ENCODE measurements at regions not wholly inside any gene's neighbourhood (a gene's known extent, or its start where the extent isn't known, plus 50 kb on each side); places are given as distances from the start of the nearest gene placed in this dataset.
A peak's percentile ranks its signal among the peaks of the same experiment; 100 is the strongest.

- no peak for TF ChIP-seq CTCF (IDR thresholded peaks at IDR 0.05; ENCODE audit: extremely low read depth, insufficient read depth, missing control alignments)
- in situ Hi-C loops (cut with MboI; ENCODE audit: low pct_unique_long_range_greater_than_20kb, low sequenced_read_pairs, unreplicated experiment), result no loop called here
- no peak for DNase-seq (ENCODE audit: low spot score)
These were observed 195.9 kb downstream of the OR13H1 start for GRCh38 chrX:131739823-131740222.

DNA sequence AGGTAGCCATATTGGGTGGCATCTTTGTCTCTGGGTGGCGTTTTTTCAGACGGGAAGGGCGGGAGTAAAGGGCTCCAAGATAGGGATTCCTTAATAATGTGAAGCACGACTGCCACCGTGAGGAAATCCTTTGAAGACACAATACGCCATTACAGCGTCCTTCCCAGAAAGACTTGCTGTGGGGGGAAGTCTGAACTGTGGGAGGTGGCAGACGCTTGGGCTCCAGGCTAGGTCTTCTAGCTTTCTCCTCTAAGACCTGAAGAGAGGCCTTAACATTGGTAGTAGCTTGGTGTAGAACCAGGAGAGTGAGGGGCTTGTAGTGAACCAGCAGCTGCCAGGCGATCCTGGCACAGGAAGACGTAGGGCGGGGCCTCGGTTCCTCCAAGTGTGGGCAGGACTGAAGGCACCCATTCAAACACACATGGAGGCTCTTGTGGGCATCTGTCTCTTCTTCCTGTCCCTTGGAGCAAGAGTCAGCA is 197.3 kb downstream of the OR13H1 start:
- no peak for DNase-seq (ENCODE audit: low spot score)
- in situ Hi-C loops (cut with MboI; ENCODE audit: low pct_unique_long_range_greater_than_20kb, low sequenced_read_pairs, unreplicated experiment), result no loop called here
- TF ChIP-seq CTCF (IDR thresholded peaks at IDR 0.05; ENCODE audit: extremely low read depth, insufficient read depth, missing control alignments), result peak; percentile 51

- in situ Hi-C loops (cut with MboI; ENCODE audit: low pct_unique_long_range_greater_than_20kb, low sequenced_read_pairs, unreplicated experiment), result no loop called here
These were observed 202.1 kb downstream of the OR13H1 start for GRCh38 chrX:131745942-131746489.

DNA sequence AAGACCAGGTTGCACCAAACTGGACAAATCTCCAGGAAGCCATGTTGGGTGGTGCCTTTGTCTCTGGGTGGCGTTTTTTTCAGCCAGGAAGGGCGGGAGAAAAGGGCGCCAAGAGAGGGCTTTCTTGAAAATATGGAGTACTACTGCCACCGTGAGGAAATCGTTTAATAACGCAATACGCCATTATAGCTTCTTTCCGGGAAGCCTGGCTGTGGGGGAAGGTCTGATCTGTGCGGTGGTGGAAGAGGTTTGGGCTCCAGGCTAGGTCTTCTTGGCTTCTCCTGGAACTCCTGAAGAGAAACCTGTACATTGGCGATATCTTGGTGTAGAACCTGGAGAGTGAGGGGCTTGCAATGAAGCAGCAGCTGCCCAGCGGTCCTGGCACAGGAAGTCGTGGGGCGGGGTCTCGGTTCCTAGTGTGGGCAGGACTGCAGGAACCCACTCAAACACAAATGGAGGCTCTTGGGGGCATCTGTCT is 202.7 kb downstream of the OR13H1 start:
- in situ Hi-C loops (cut with MboI; ENCODE audit: low pct_unique_long_range_greater_than_20kb, low sequenced_read_pairs, unreplicated experiment), result no loop called here
- peak; percentile 23 for DNase-seq (ENCODE audit: low spot score)
- TF ChIP-seq CTCF (IDR thresholded peaks at IDR 0.05; ENCODE audit: extremely low read depth, insufficient read depth, missing control alignments), result peak; percentile 43

More at GRCh38 chrX:131745942-131746489, 202.1 kb downstream of the OR13H1 start:
- TF ChIP-seq CTCF (IDR thresholded peaks at IDR 0.05; ENCODE audit: extremely low read depth, insufficient read depth, missing control alignments), result no peak
- no peak for DNase-seq (ENCODE audit: low spot score)

DNA sequence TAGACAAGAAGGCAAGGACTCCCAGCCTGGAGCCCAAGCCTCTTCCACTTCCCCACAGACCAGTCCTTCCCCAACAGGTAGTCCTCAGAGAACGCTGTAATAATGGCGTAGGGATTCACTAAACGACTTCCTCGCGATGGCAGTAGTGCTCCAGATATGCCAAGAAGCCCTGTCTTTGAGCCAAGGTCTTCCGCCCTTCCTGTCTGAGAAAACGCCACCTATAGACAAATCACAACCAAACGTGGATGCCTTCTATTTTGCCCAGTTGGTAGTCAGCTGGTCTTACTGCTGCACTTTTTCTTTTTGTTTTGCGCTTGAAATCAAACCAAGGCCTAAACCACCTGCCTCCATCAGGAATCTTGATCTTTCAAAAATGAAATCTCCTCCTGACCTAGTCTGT is 203.3 kb downstream of the OR13H1 start:
- DNase-seq (ENCODE audit: low spot score), result peak; percentile 34
- in situ Hi-C loops (cut with MboI; ENCODE audit: low pct_unique_long_range_greater_than_20kb, low sequenced_read_pairs, unreplicated experiment), result no loop called here
- peak; percentile 55 for TF ChIP-seq CTCF (IDR thresholded peaks at IDR 0.05; ENCODE audit: extremely low read depth, insufficient read depth, missing control alignments)

DNA sequence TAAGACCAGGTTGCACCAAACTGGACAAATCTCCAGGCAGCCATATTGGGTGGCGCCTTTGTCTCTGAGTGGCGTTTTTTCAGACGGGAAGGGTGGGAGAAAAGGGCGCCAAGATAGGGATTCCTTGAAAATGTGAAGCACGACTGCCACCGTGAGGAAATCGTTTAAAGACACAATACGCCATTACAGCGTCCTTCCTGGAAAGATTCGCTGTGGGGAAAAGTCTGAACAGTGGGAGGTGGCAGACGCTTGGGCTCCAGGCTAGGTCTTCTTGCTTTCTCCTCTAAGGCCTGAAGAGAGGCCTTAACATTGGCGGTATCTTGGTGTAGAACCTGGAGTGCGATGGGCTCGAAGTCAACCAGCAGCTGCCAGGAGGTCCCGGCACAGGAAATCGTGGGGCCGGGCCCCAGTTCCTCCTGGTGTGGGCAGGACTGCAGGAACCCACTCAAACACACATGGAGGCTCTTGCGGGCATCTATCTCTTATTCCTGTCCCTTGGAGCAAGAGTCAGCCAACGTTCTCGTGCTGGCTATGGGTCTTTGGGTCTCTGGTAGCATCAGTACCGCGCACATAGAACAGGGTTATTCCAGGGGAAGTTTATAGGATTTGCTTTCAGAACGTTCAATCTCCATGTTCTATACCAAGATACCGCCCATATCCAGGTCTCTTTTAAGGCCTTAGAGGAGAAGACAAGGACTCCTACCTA is 208.8 kb downstream of the OR13H1 start:
- peak; percentile 53 for TF ChIP-seq CTCF (IDR thresholded peaks at IDR 0.05; ENCODE audit: extremely low read depth, insufficient read depth, missing control alignments)
- in situ Hi-C loops (cut with MboI; ENCODE audit: low pct_unique_long_range_greater_than_20kb, low sequenced_read_pairs, unreplicated experiment), result no loop called here
- DNase-seq (ENCODE audit: low spot score), result no peak

Data from GM13977 (cell line).